GM19351 (cell line): ENCODE measurements at regions not wholly inside any gene's neighbourhood (a gene's known extent, or its start where the extent isn't known, plus 50 kb on each side); places are given as distances from the start of the nearest gene placed in this dataset.

Experiments used
- ATAC-seq: cut with Tn5 transposase; IDR thresholded peaks from one replicate; pipeline ENCODE4 v1.9.1; 2021; ENCODE audit warnings: mild to moderate bottlenecking, moderate library complexity; ENCODE audit not compliant: unreplicated experiment

DNA sequence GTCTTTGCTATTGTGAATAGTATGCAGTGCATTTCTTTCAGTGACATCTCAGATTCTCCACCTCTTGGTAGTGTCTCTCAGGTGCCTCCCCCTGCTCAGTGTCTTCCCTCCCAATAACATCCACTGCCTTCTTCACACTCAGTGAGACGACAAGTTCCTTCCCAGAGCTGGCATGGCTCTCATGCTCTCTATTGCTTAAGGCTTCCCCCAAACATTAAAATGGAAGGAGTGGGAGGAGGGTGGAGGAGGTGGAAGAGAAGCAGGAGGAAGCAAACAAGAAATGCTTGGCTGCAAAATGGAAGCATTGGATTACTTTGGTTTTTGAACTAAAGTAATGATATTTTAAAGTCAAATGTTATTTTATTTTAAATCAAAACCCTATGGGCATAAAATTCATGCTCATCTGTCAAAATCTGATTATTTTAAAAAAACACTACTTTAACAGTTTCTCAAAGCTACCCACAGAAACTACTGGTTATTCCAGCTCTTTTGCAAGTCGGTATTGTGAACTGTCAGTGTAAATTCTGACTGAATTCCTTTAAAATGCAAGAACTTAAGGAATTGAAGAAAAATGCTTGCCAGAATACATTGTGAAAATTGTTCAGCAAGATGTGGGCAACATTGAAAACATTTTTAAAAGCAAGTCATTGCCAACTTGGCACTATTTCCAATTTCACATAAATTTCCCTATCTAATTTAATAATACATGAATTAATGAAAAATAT is 727.6 kb upstream of the ARGLU1 start:
- ATAC-seq: no peak

DNA sequence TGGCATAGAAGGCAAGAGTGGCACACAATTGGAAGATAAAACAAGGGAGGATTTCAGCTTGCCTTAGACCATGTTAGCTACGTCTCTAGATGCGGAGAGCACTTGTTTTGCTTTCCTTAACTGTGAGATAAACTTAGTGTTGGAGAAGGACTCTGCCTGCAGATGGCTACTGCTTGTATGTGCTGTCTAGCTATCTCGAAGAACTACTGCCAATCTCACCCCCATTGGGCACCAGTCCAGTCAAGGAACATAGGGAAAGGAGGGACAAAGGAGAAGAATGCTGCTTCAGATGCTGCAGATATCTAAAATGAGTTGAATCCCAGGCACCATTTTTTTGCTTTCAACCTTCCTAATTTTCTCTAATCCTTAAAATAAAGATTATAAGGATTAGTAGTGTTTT is 726.0 kb upstream of the ARGLU1 start:
- ATAC-seq: no peak

DNA sequence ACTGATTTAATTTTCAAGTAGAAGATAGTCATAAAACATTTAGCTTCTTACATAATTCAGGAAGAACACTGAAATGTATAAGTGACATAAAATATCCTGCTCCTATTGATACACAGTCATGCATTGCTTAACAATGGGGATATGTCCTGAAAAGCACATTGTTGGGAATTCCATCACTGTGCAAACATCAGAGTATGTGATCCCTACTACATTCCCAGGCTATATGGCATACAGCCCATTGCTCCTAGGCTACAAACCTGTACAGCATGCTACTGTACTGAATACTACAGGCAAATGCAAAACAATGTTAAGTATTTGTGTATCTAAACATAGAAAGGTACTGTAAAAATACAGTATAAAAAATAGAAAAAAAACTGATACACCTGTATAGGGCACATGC is 723.9 kb upstream of the ARGLU1 start:
- no peak for ATAC-seq

DNA sequence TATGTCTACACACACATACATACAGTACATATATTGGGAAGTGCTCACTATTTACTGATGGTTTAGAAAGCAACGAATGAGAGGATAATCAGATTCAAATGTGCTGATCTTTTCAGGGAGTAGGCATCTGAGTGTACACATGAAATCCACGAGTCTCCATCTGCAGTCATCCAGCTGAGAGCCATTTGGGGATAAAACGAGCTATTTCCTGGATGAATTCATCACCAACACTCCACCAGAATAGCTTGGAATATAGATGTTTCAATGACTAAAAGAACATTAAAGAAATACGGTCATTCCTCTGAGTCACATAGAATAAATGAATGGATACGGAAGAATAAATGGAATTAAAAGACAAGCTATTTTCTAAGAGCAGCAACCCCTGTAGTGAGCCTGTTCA is 721.6 kb upstream of the ARGLU1 start:
- ATAC-seq: no peak

DNA sequence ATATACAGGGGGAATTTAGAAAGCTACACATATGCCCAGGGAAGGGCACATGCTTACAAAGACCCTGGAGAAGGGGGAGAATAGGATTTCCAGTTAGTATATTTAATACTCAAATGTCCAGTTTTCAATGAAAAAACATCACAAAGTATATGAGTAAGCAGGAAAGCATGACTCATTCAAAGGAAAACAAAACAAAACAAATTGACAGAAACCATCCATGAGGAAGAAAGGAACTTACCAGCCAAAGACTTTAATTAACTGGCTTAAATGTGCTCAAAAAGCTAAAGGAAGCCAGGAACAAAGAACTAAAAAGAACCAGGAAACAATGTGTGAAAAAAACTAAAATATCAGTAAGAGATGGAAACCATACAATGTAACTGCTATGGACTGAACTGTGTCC is 716.2 kb upstream of the ARGLU1 start:
- ATAC-seq: no peak

DNA sequence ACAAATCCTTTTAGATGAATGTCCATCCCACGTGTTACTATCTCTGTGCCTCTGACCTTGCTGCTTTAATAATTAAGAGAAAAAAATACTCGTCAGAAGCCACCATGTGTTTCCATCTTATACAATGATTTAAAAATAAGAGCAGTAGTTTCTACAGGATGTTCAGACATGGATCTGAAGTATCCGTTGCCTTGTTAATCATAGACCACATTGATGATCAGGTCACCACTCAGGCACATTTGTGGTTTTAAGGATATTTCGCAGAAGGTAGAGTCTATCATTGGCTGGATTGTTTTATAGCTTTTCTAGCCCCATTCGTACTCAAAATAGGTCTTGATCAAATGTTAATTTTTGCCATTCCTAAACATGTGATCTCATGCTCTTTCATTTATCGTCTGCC is 710.0 kb upstream of the ARGLU1 start:
- ATAC-seq: no peak

DNA sequence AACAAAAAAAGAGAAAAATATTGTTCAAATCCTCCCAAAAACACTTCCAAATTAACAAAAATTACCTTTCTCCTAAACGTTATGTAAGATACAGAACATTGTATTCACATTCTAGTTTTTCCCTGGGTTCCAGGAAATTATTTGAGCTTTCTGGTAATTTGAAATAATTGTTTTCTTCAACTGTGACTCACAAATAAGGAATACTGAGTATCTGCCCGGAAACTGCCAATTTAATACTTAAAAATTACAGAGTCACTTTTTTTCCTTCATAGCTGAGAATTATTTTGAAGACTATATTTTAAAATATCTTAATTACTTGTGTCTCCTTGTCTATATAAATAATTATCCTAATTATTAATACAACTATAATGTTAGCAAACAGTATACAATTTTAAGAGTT is 709.0 kb upstream of the ARGLU1 start:
- no peak for ATAC-seq

DNA sequence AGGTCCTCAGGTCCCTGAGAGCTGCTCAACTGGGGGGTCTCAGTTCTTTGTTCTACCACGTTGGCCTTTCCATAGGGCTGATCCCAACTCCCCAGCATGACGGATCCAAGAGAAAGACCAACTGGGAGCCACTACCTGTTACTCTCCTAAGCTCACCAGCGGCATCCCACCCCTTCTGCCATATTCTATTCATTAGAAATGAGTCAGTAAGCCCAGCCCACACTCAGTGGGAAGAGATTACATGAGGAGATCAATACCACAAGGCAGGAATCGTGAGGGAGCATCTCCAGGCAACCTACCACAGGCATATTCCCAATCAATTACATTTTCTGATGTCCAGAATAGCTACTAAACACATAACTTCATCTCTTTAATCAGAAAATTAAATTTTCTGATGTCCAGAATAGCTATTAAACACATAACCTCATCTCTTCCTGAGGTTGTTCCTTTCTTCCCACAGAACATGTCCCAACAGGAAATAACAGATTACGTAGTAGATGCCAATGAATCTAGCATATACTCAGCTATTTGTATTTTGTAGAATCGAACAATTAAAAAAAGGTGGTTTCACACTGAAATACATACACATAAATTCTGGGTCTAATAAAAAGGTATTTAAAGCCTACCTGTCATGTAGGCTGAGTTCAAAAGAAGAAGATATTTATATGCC is 708.1 kb upstream of the ARGLU1 start:
- no peak for ATAC-seq

DNA sequence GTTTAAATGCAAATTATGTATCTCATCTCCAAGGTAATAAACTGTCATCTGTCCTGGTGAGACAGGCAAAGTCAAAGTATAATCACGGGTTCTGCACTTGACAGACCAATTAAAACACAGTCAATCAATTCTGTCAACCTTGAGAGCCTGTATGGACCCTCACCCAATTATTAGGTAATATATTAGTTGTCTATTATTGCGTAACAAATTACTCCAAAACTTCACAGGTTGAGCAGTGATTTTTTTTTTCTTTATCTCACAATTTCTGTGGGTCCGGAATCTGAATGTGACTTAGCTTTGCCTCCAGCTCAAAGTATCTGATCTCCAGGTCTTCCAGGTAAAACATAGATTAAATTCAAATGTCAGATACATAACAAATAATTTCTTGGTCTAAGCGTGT is 707.4 kb upstream of the ARGLU1 start:
- ATAC-seq: no peak

DNA sequence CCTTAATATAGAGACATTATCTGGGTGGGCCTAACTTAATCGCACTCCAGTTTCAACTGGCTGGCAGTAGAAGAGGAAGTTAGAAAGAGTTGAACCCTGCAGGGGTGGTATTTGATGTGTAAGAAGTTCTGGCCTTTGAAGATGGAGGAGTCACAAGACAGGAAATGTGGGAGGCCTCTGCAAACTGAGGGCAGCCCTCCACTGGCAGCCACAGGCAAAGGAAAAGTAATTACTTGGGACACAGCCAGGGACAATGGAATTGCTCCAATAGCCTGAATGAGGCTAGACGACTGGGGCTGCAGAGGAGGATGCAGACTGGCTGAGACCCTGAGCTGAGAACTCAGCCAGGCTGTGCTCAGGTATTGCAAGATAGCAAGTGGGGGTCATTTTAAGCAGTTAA is 703.3 kb upstream of the ARGLU1 start:
- no peak for ATAC-seq

DNA sequence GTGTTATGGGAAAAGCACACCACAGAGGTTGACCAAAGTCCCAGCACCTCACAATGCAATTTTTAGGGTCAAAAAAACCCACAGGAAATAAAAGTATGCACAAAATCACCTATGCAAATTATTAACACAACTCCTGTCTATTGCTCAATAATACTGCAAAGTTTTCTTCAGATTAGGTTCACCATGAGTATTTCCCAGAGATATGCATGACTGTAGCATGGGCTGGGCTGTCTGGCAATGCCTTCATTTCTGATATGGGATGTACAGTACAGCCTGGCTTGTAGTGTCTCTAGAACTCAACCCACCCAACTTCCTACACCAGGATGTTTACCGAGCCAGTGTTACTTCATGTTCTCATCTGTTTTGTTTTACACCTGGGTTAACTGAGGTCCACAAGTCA is 698.7 kb upstream of the ARGLU1 start:
- ATAC-seq: no peak

DNA sequence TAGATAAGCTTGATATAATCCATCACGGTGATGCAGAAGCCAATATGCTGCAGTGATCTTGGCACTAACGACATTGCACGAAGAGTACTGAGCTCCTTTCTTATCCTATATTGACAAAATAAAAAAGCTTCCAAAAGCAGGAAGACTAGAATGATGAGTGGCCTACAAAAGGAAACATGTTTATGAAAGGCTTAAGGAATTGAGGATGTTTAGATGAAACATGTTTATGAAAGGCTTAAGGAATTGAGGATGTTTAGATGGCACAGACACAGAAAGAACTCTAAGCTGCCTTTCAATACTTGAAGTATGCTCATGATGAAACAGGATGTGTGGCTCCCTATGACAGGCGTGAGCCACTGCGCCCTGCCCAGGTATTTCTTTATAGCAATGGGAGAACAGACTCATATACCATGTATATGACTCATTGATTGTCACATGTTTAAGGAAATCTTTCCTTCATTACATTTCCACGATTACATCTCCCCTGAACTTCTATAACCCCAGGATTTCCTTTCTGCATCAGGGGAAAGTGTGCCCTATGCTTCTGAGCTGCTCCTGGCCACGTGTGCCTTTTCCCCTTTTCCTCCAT is 690.8 kb upstream of the ARGLU1 start:
- no peak for ATAC-seq

DNA sequence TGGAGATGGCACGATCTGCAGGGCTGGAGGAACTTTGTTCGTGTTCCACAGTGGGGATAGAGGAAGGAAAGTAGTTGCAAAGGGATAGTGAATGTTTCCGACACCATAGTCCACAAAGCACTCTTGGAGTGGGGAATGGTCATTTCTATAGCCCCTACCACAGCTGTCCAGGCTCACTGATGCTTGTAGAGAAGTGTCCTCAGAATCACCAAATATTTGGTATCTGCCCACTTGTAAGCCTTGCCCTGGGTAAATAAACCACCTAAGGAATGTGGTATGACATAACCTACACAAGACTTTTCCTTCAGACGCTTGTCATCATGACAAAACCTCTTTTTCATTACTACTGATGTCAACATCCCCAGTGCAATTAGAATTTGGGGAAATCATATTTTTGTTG is 686.5 kb upstream of the ARGLU1 start:
- no peak for ATAC-seq

DNA sequence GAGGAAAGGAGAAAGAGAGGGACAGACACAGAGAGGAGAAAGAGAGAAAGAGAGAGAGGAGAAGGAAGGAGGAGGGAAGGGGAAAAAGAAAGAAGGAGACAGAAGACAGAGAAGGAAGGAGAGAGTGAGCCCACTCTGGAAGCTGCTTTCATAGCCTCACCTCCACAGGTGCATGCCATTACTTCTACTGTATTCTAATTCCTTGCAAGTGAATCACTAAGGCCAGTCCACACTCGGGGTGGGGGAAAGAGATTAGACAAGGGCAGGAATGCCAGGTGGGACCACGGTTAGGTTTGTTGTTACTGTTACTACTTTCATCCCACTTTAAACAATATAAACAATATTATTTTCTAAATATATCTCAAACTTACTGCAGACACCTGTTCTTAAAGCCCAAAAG is 684.5 kb upstream of the ARGLU1 start:
- no peak for ATAC-seq

DNA sequence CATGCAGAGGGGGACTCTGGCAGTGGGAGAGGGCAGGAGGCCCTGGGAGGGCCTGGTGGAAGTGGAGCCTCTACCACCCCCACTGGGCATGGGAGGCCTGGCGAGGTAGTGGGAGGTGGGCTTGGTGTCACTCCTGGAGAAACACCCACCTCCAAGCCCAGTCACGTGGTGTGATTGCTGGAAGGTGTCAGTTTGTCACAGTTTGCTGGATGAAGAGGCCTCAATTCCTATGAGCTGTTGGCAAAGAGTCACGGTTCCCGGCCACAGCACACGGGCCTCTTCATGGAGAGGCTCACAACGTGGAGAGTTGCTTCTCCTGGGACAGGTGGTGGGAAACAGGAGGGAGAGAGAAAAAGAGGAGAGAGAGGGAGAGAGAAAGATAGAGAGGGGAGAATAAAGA is 684.1 kb upstream of the ARGLU1 start:
- no peak for ATAC-seq

DNA sequence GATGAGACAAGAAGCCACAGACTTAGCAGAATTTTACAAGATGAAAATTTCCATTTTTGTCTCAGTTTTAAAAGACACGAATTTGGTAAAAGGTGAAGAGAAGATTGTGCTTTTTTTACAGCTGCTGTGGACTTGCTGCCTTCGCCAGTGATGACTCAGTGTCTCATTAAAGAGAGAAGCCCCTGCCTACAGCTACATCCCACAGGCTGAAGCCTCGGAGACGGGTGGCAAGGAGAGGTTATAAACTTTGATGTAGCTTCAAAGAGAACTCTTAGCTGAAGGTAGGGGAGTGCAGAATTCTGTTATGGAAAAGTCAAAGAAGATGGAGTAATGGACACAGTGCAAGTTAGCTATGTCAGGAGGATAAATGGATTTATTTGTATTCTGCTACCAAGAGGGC is 683.4 kb upstream of the ARGLU1 start:
- no peak for ATAC-seq

DNA sequence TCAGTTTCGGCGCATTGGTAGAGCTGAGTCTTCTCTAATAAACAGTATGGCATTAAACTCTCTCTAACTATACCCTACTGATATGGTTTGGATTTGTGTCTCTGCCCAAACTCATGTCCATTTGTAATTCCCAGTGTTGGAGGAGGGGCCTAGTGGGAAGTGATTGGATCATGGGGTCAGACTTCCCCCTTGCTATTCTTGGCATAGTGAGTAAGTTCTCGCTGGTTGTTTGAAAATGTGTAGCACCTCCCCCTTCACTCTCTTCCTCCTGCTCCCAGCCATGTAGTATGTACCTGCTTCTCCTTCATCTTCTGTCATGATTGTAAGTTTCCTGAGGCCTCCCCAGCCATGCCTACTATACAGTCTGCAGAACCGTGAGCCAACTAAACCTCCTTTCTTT is 682.7 kb upstream of the ARGLU1 start:
- ATAC-seq: no peak

DNA sequence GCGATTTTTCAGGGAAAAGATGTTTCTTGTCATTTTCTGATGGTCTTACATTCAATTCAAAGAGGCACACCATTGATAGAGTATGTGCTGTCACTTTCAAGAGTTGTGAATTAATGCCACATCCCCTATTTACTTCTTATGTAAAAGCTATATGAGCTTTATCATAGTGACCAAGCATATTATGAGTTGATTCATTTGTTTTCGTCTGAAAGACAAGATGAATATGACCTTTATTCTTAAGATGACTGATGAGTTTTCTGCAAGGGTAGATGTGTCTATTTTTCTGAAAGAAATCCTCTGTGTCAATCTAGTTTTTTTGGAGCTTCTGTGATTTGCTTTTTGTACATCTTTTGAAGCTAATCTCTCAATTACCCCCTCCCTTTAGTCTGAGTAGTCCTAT is 676.3 kb upstream of the ARGLU1 start:
- ATAC-seq: no peak

DNA sequence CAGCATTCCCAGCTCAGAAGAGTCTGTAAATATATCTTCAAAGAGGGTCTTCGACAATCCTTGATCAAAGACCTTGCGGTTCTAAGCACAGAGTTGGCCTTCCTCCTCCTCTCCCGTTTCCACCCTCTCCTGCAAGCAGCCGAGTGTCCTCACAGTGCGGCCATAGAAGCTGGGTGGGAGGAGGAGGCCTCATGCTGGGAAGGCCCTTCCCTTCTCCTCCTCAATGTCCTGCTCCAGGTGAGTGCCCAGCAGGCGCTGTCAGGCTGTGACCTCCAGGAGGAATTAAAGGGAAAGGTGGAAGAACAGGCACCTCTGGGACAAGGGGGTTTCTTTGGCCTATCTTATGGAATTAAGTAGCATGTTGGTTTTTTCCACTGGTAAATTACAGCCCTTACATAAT is 674.2 kb upstream of the ARGLU1 start:
- no peak for ATAC-seq

DNA sequence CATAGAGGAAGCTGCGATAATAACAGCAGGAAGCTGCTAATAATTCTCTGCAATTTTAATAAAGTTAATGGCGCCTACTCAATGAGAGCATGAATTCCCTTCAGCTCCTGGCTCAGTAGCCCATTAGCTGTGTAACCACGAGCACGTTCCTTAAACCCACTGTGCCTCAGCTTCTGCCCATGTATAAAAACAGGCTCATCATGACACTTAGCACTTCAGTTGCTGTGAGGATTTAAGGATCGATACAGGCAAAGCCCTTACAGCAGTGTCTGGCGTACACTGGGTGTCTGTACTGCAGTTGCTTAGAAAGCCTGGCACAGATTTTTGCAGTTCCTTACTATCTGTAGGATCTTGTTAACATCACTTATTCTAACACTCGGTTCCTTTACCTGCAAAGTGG is 673.4 kb upstream of the ARGLU1 start:
- ATAC-seq: no peak

DNA sequence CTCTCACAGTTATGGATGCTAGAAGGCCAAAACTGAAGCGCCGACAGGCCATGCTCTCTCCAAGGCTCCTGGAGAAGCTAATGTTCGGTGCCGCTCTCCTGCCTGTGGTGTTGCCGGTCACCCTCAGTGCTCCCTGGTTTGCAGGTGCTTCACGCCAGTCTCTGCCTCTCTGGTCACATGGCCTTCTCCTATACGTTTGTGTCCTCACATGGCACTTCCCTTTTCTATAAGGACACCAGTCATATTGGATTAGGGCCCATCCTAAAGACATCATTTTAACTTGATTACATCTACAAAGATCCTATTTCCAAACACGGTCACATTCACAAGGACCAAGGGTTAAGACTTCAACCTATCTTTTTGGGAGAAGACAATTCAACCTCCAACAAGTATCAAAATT is 671.3 kb upstream of the ARGLU1 start:
- ATAC-seq: no peak

DNA sequence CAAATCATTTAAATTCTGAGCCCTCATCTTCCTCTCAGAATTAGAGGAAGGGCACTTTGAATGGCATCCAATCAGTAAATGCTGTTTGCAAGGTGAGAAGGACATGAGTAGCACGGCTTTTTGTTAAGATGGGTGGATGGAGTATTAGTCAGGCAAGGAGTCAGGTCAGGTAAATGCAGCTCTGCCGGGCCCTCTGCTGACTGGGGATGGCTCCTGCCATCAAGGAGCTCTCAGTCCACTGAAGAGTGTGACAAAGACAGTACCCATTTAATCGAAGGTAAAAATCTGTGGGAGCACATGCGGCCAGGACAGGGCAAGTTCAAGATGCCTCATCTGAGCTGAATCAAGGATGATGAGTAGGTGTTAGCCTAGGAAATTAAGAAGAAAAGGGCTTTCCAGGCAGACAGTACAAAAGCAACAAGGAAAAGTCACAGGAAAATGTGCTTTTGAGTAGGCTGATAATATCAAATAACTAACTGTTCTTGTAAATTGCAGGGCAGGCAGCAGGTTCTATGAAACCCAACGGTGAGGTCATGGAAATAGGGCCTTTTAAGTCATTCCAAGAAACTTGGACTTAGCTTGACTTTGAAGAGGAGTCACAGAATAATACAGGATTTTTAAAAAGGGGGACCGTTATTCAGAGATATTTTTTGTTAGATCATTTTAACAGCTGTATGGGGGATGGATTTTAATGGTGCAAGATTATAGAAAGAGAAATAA is 670.5 kb upstream of the ARGLU1 start:
- ATAC-seq: no peak
